IMR-90 (cell line): ENCODE measurements at regions not wholly inside any gene's neighbourhood (a gene's known extent, or its start where the extent isn't known, plus 50 kb on each side); places are given as distances from the start of the nearest gene placed in this dataset.

Experiments used
- ATAC-seq: fragments of 200-7000 bp; cut with Tn5 transposase; 2 replicates; pipeline ENCODE4 v1.9.1; 2020; ENCODE audit warnings: low read depth, mild to moderate bottlenecking, moderate library complexity
- BruUV-seq: library from RNA; stranded (reverse); fragments of 400-500 nt; replicated peaks from 2 replicates; lab custom pipeline; 2021; lab: Mats Ljungman, UMichigan
- CTCF ChIA-PET: fragments of 300-600 bp; formaldehyde crosslinking; extraction: SDS; loops from one replicate; lab custom pipeline; 2021; ENCODE audit warnings: antibody characterized with exemption; lab: Yijun Ruan, JAX
- POLR2A ChIA-PET: fragments of 300-600 bp; sonication (Branson Sonifier 250); formaldehyde crosslinking; loops from one replicate; lab custom pipeline; 2022; ENCODE audit warnings: antibody characterized with exemption; ENCODE audit not compliant: unreplicated experiment; lab: Charles Lee
- DNase-seq: peaks from one replicate; pipeline ENCODE4 v3.0.0; 2013
- H2AFZ ChIP-seq: replicated peaks from 2 replicates; pipeline ENCODE3; 2013; ENCODE audit warnings: low read length, mild to moderate bottlenecking; ENCODE audit not compliant: poor library complexity
- H2AK5ac ChIP-seq: 2 replicates; pipeline ENCODE4 v1.6.1; 2013; ENCODE audit warnings: low read depth, low read length, inconsistent platforms
- H2AK9ac ChIP-seq: replicated peaks from 2 replicates; pipeline ENCODE3; 2013; ENCODE audit warnings: mild to moderate bottlenecking, low read depth, low read length, moderate library complexity; ENCODE audit not compliant: poor library complexity
- H2BK120ac ChIP-seq: 2 replicates; pipeline ENCODE4 v1.6.1; 2013; ENCODE audit warnings: low read depth, low read length, inconsistent platforms
- H2BK15ac ChIP-seq: 3 replicates; pipeline ENCODE4 v1.6.1; 2013; ENCODE audit warnings: low read depth, low read length, inconsistent platforms
- H2BK20ac ChIP-seq: 2 replicates; pipeline ENCODE4 v1.6.1; 2013; ENCODE audit warnings: low read depth, mild to moderate bottlenecking, inconsistent platforms, low read length, moderate library complexity
- H2BK5ac ChIP-seq: 2 replicates; pipeline ENCODE4 v1.6.1; 2013; ENCODE audit warnings: mild to moderate bottlenecking, low read depth, low read length, inconsistent platforms; ENCODE audit not compliant: poor library complexity, severe bottlenecking
- H3K14ac ChIP-seq: replicated peaks from 2 replicates; pipeline ENCODE4 v1.6.1; 2013; ENCODE audit warnings: low read depth, low read length, inconsistent platforms
- H3K18ac ChIP-seq: 2 replicates; pipeline ENCODE4 v1.6.1; 2013; ENCODE audit warnings: low read depth, low read length, control low read depth
- H3K23ac ChIP-seq: 2 replicates; pipeline ENCODE4 v1.6.1; 2013; ENCODE audit warnings: low read depth, low read length, inconsistent platforms
- H3K27ac ChIP-seq: 2 replicates; pipeline ENCODE4 v1.5.1; 2013; ENCODE audit warnings: mild to moderate bottlenecking, control low read depth, low read length; ENCODE audit not compliant: insufficient read depth
- H3K27me3 ChIP-seq: 2 replicates; pipeline ENCODE4 v1.6.1; 2013; ENCODE audit warnings: low read length; ENCODE audit not compliant: control insufficient read depth, insufficient read depth
- H3K36me3 ChIP-seq: 2 replicates; pipeline ENCODE4 v1.6.1; 2013; ENCODE audit warnings: low read length, mixed read lengths; ENCODE audit not compliant: control insufficient read depth, insufficient read depth
- H3K4ac ChIP-seq: 2 replicates; pipeline ENCODE4 v1.6.1; 2013; ENCODE audit warnings: low read depth, low read length, inconsistent platforms
- H3K4me1 ChIP-seq: 2 replicates; pipeline ENCODE4 v1.6.1; 2013; ENCODE audit warnings: low read length, mixed read lengths; ENCODE audit not compliant: control insufficient read depth, insufficient read depth
- H3K4me2 ChIP-seq: 2 replicates; pipeline ENCODE4 v1.6.1; 2013; ENCODE audit warnings: low read depth, mild to moderate bottlenecking, control low read depth, low read length, moderate library complexity
- H3K4me3 ChIP-seq: 2 replicates; pipeline ENCODE4 v1.5.1; 2013; ENCODE audit warnings: low read depth, mild to moderate bottlenecking, control low read depth, low read length, moderate library complexity; ENCODE audit not compliant: insufficient read depth
- H3K56ac ChIP-seq: 2 replicates; pipeline ENCODE4 v1.6.1; 2013; ENCODE audit warnings: low read length, inconsistent platforms; ENCODE audit not compliant: insufficient read depth; ENCODE audit errors: extremely low read depth
- H3K79me1 ChIP-seq, 2 experiments: 2 replicates each; pipeline ENCODE4 v1.6.1; 2013; ENCODE audit warnings: low read length in 2 of 2, inconsistent platforms in 1 of 2, low read depth in 1 of 2
- H3K9ac ChIP-seq: 2 replicates; pipeline ENCODE4 v1.6.1; 2013; ENCODE audit warnings: low read depth, low read length, control low read depth
- H3K9me1 ChIP-seq: 2 replicates; pipeline ENCODE4 v1.6.1; 2013; ENCODE audit warnings: low read length, inconsistent platforms; ENCODE audit not compliant: insufficient read depth
- H3K9me3 ChIP-seq: 2 replicates; pipeline ENCODE4 v1.6.1; 2013; ENCODE audit warnings: low read length; ENCODE audit not compliant: control insufficient read depth, insufficient read depth
- H4K20me1 ChIP-seq: 2 replicates; pipeline ENCODE4 v1.6.1; 2013; ENCODE audit warnings: low read length, inconsistent platforms; ENCODE audit not compliant: insufficient read depth
- H4K5ac ChIP-seq: 2 replicates; pipeline ENCODE4 v1.6.1; 2013; ENCODE audit warnings: mild to moderate bottlenecking, low read depth, low read length, control low read depth
- H4K8ac ChIP-seq, 2 experiments: 2 replicates each; pipeline ENCODE4 v1.6.1; 2013; ENCODE audit warnings: low read depth in 2 of 2, low read length in 2 of 2, control low read depth in 1 of 2, inconsistent platforms in 1 of 2
- H4K91ac ChIP-seq: 2 replicates; pipeline ENCODE4 v1.6.1; 2013; ENCODE audit warnings: low read depth, low read length, inconsistent platforms; ENCODE audit not compliant: insufficient read depth
- BHLHE40 ChIP-seq: fragments of 150-350 bp; IDR thresholded peaks from 2 replicates; pipeline ENCODE4 v1.6.1; 2016; ENCODE audit warnings: mild to moderate bottlenecking, low read depth, low read length
- CEBPB ChIP-seq: IDR thresholded peaks from 2 replicates; pipeline ENCODE4 v1.6.1; 2012; ENCODE audit warnings: low read depth, low read length, improper control_type of control experiment
- CHD1 ChIP-seq: IDR thresholded peaks from 2 replicates; pipeline ENCODE4 v1.6.1; 2012; ENCODE audit warnings: low read depth, low read length, improper control_type of control experiment
- CTCF ChIP-seq: conservative IDR thresholded peaks from 2 replicates; pipeline ENCODE4 v1.5.1; 2012; ENCODE audit warnings: mild to moderate bottlenecking, low read depth, low read length, improper control_type of control experiment
- ELK1 ChIP-seq: fragments of 150-350 bp; IDR thresholded peaks from 2 replicates; pipeline ENCODE4 v1.6.1; 2016; ENCODE audit warnings: low read depth, mild to moderate bottlenecking, low read length, moderate library complexity, borderline replicate concordance
- FOS ChIP-seq: fragments of 150-350 bp; IDR thresholded peaks from 2 replicates; pipeline ENCODE4 v1.6.1; 2016; ENCODE audit warnings: low read depth, low read length
- MAFK ChIP-seq: IDR thresholded peaks from 2 replicates; pipeline ENCODE4 v1.6.1; 2012; ENCODE audit warnings: low read depth, low read length, improper control_type of control experiment
- MAZ ChIP-seq: IDR thresholded peaks from 2 replicates; pipeline ENCODE4 v1.6.1; 2012; ENCODE audit warnings: low read depth, mild to moderate bottlenecking, low read length, improper control_type of control experiment, moderate library complexity, borderline replicate concordance
- NFE2L2 ChIP-seq: fragments of 150-350 bp; IDR thresholded peaks from 2 replicates; pipeline ENCODE4 v1.6.1; 2016; ENCODE audit warnings: low read depth, mild to moderate bottlenecking, low read length
- POLR2A ChIP-seq: IDR thresholded peaks from 2 replicates; pipeline ENCODE4 v1.6.1; 2012; ENCODE audit warnings: mild to moderate bottlenecking, low read depth, low read length
- RAD21 ChIP-seq: IDR thresholded peaks from 2 replicates; pipeline ENCODE4 v1.6.1; 2012; ENCODE audit warnings: low read length, improper control_type of control experiment
- RCOR1 ChIP-seq: IDR thresholded peaks from 2 replicates; pipeline ENCODE4 v1.6.1; 2012; ENCODE audit warnings: mild to moderate bottlenecking, low read length, improper control_type of control experiment; ENCODE audit not compliant: insufficient replicate concordance
- RFX5 ChIP-seq: IDR thresholded peaks from 2 replicates; pipeline ENCODE4 v1.8.0; 2012; ENCODE audit warnings: low read depth, mild to moderate bottlenecking, low read length, moderate library complexity
- USF2 ChIP-seq: fragments of 150-350 bp; IDR thresholded peaks from 2 replicates; pipeline ENCODE4 v1.6.1; 2017; ENCODE audit warnings: mild to moderate bottlenecking, antibody characterized with exemption, low read length, low read depth
- WGBS, 2 experiments: methylation state at CpG; one replicate each; pipeline versions ENCODE4 v1.1.5 to v1.1.7; 2013; ENCODE audit warnings: missing lambda C conversion rate in 2 of 2; ENCODE audit not compliant: insufficient read length in 1 of 2; ENCODE audit errors: extremely low coverage in 2 of 2; 5-methylcytosine and 5-hydroxymethylcytosine counted together
- dilution Hi-C: fragments of 300-500 bp; cut with HindIII; formaldehyde crosslinking; loops from one replicate; pipeline ENCODE4 v1.14.3; 2018; ENCODE audit warnings: low sequenced_read_pairs; ENCODE audit not compliant: unreplicated experiment
- in situ Hi-C: fragments of 300-500 bp; cut with MboI; formaldehyde crosslinking; loops from 3 replicates; pipeline ENCODE4 v1.14.3; 2019; ENCODE audit warnings: low sequenced_read_pairs, inconsistent platforms, mixed read lengths
- intact Hi-C: fragments of 100-400 bp; cut with micrococcal nuclease; formaldehyde crosslinking; loops from 2 replicates; pipeline ENCODE4 v1.10.0; 2022

- Histone ChIP-seq H3K23ac (no peak overlapping the region), H3K18ac (no peak overlapping the region), H3K36me3 (no peaks in the 10 kb centered on the region), H3K9me3 (no peaks in the 10 kb centered on the region), H4K8ac (no peak overlapping the region), H4K5ac (no peak overlapping the region), H2BK5ac (no peak overlapping the region), H4K91ac (no peak overlapping the region), H3K9me1 (no peaks in the 10 kb centered on the region), H3K4ac (no peak overlapping the region), H3K79me1 (no peaks in the 10 kb centered on the region), H3K4me1 (no peaks in the 10 kb centered on the region), H4K20me1 (no peaks in the 10 kb centered on the region), H2BK15ac (no peak overlapping the region), H2AFZ (no peak overlapping the region), H2BK120ac (no peak overlapping the region), H3K14ac (no peak overlapping the region), H3K9ac (no peak overlapping the region), H2BK20ac (no peak overlapping the region), H3K27me3 (no peaks in the 10 kb centered on the region), H2AK5ac (no peak overlapping the region), H3K4me2 (no peak overlapping the region), H3K56ac (no peak overlapping the region), H2AK9ac (no peak overlapping the region), H3K27ac (no peak overlapping the region), H3K4me3 (no peak overlapping the region)
- in situ Hi-C loops, result no loop called here
- BruUV-seq, result no TSS peak
- DNase-seq (no peak), ATAC-seq (no peak)
- intact Hi-C loops, result no loop called here
- CTCF ChIA-PET, result interaction anchor here (0.6 kb wide), 2 partner anchors 29 to 1163 kb away, joined by 4 read pairs; no protein-coding TSS in a partner anchor
- POLR2A ChIA-PET, result no interaction called here
- WGBS, 2 experiments, result no CpG with 5 or more reads among the region's 4 CpGs
- TF ChIP-seq RCOR1 (no peak), MAZ (no peak), NFE2L2 (no peak), RAD21 (no peak), USF2 (no peak), MAFK (no peak), CEBPB (no peak), CHD1 (no peak), BHLHE40 (no peak), ELK1 (no peak), RFX5 (no peak), FOS (no peak), CTCF (no peak), POLR2A (no peak)
- dilution Hi-C loops, result no loop called here
Observed at GRCh38 chr3:140842984-140843649, 98.5 kb upstream of the SLC25A36 start.
